ENCODE measurements at regions not wholly inside any gene's neighbourhood (a gene's known extent, or its start where the extent isn't known, plus 50 kb on each side); places are given as distances from the start of the nearest gene placed in this dataset.
"Not testable (repeated sequence)": the region's sequence is repeated elsewhere in the genome, so short reads cannot be mapped to it uniquely, and the experiment has no call there.

DNA sequence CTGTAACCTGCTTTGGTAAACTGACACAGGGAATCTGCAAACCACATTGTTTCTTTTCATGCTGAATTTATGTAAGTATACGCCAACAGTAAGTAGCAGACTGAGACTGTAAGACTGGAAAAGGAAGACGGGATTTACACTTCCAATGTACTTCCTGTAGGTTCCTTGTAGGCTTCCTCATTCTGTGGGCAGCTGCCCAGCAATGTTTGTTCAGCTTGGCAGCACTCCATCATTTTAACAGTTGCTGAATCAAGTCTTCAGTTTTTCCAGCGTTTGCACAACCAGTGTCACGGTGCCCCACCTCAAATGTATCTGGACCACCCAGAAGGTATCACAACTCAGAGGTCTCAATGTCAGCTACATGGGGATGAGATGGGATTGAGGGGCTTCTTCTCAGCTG lies 232.6 kb downstream of the PRDM9 start:
- H3K27ac ChIP-seq = no peak overlapping the region
- DNase-seq (ENCODE audit: low spot score) = no peak
- ChIA-PET CTCF (no interaction called here), POLR2A (ENCODE audit: low non-redundant PET) (no interaction called here)
- TF ChIP-seq, protein P1, sequence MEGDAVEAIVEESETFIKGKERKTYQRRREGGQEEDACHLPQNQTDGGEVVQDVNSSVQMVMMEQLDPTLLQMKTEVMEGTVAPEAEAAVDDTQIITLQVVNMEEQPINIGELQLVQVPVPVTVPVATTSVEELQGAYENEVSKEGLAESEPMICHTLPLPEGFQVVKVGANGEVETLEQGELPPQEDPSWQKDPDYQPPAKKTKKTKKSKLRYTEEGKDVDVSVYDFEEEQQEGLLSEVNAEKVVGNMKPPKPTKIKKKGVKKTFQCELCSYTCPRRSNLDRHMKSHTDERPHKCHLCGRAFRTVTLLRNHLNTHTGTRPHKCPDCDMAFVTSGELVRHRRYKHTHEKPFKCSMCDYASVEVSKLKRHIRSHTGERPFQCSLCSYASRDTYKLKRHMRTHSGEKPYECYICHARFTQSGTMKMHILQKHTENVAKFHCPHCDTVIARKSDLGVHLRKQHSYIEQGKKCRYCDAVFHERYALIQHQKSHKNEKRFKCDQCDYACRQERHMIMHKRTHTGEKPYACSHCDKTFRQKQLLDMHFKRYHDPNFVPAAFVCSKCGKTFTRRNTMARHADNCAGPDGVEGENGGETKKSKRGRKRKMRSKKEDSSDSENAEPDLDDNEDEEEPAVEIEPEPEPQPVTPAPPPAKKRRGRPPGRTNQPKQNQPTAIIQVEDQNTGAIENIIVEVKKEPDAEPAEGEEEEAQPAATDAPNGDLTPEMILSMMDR (conservative IDR thresholded peaks at IDR 0.05; ENCODE audit: low read depth) = no peak

DNA sequence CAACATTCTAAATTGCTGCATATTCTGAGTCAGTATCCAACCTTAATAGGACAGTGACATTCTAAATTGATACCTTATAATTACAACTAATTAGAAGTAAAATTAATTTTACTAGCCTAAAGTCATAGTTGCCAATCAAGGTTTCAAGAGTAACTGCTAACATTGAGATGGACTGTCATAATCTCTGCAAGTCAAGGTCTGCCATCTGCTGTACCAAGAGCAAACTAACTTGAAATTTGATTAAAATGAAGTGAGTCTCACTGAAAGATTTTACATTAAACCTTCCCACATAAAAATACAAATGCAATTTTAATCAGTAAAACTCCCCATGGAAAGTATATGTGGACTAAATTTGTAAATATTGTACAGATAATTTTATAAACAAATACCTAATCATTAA lies 235.3 kb downstream of the PRDM9 start:
- DNase-seq (ENCODE audit: low spot score) = peak; percentile 6
- POLR2A ChIA-PET (ENCODE audit: low non-redundant PET) = no interaction called here
- CTCF ChIA-PET = no interaction called here
- TF ChIP-seq, protein P1 (conservative IDR thresholded peaks at IDR 0.05; ENCODE audit: low read depth) = peak; percentile 17
- H3K27ac ChIP-seq = no peak overlapping the region

DNA sequence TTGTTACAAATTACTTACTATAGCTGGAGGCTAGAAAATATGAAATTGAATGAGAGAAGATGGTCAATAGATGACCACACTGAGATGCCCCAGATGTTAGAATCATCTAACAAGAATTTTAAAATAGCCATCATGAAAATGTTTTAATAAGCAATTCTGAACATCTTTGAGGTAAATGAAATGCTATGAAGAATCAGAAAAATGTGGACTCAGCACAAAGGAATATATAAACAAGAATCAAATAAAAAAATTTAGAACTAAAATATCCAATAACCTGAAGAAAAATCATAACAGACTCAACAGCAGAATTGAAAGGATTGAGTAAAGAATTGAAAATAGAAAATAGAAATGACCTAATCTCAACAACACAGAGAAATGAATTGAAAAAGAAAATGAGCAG lies 248.5 kb downstream of the PRDM9 start:
- TF ChIP-seq, protein P1 (conservative IDR thresholded peaks at IDR 0.05; ENCODE audit: low read depth) = no peak
- CTCF ChIA-PET = no interaction called here
- POLR2A ChIA-PET (ENCODE audit: low non-redundant PET) = no interaction called here
- DNase-seq (ENCODE audit: low spot score) = no peak
- no peak overlapping the region for H3K27ac ChIP-seq

DNA sequence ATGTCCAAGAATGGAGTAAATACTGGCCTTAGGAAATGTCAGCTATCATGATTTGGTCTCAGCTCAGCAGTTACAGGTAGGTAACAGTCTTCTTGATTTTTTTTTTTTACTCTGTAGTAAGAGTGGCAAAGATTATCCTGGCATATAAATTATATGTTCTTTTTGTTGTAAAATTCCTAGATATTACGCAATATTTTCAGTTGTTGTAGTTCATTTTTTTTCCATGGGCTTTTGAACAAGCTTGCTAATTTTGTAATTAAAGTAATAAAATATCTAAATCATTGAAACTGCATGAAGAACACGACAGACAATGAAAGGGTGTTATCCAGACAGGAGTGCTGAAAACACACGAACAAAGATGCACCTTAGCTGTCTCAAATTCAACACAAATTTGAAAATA lies 249.4 kb downstream of the PRDM9 start:
- DNase-seq (ENCODE audit: low spot score) = no peak
- TF ChIP-seq, protein P1 (conservative IDR thresholded peaks at IDR 0.05; ENCODE audit: low read depth) = no peak
- ChIA-PET CTCF (interaction anchor here (0.5 kb wide), 1 partner anchor 1097 kb away, joined by 3 read pairs; no protein-coding TSS in a partner anchor), POLR2A (ENCODE audit: low non-redundant PET) (no interaction called here)
- no peak overlapping the region for H3K27ac ChIP-seq

DNA sequence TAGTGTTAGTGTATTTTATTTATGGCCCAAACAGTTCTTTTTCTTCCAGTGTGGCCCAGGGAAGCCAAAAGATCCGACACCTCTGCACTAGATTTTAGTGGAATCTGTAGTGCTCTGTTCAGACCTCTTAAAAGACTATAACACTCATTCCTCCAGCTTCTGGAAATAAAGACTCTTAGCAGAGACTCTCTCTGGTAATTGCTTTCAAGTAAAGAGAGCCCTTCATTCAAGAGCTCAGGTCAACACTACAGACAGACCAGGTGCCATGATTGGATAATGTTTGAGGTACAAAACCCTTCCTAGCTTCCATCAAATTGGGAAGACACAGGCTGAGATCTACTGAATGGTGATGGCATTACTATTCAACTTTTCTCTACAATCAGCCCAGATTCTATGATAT lies 255.8 kb downstream of the PRDM9 start:
- TF ChIP-seq, protein P1 (conservative IDR thresholded peaks at IDR 0.05; ENCODE audit: low read depth) = no peak
- ChIA-PET CTCF (no interaction called here), POLR2A (ENCODE audit: low non-redundant PET) (no interaction called here)
- DNase-seq (ENCODE audit: low spot score) = no peak
- no peak overlapping the region for H3K27ac ChIP-seq

DNA sequence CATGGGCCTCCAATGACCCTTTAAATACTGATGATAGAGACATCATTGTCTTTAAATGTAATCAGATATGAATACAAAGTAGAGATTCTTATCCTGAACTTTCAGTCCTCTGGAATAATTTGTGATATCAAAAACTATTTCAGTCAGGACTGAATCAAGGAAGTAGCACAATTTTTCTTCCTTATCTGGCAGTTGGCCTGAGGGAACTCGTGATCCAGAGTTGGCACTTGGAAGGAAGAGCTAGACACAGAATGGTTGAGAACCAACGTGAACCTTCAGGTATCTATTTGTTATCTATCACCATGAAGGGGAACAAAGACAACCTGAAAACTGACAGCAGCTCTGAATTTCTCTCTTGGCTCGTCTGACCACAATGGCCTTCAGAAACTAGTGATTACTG lies 269.3 kb downstream of the PRDM9 start:
- H3K27ac ChIP-seq = no peak overlapping the region
- POLR2A ChIA-PET (ENCODE audit: low non-redundant PET) = no interaction called here
- CTCF ChIA-PET = interaction anchor here (0.6 kb wide), 2 partner anchors 9 to 55 kb away, joined by 3 read pairs; no protein-coding TSS in a partner anchor
- TF ChIP-seq, protein P1 (conservative IDR thresholded peaks at IDR 0.05; ENCODE audit: low read depth) = no peak
- no peak for DNase-seq (ENCODE audit: low spot score)

DNA sequence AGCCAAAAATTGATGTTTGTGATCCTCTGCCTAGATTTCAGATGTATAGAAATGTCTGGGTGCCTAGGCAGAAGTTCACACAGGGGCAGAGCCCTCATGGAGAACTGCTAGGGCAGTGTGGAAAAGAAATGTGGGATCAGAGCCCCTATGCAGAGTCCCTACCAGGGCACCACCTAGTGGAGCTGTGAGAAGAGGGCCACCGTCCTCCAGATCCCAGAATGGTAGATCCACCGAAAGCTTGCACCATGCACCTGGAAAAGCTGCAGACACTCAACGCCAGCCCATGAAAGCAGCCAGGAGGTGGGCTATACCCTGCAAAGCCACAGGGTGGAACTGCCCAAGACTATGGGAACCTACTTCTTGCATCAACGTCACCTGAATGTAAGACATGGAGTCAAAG lies 292.9 kb downstream of the PRDM9 start:
- DNase-seq (ENCODE audit: low spot score); H3K27ac ChIP-seq; POLR2A ChIA-PET (ENCODE audit: low non-redundant PET): not testable (repeated sequence)
- CTCF ChIA-PET = interaction anchor here (0.6 kb wide), 1 partner anchor 312 kb away, joined by 4 read pairs; no protein-coding TSS in a partner anchor

All from RWPE1 (cell line).